ENCODE measurements at regions not wholly inside any gene's neighbourhood (a gene's known extent, or its start where the extent isn't known, plus 50 kb on each side); places are given as distances from the start of the nearest gene placed in this dataset.

GRCh38 chr12:3962631-3963483 is 89.7 kb upstream of the PARP11 start:
- Histone ChIP-seq H3K4me1 (ENCODE audit: insufficient read depth, low read length) (peaks cover 40% of the 10 kb centered on the region), H2AFZ (ENCODE audit: low read length) (no peak overlapping the region), H3K36me3 (replicated peaks in 1 of 2; ENCODE audit: control insufficient read depth in 1 of 2, insufficient read depth in 2 of 2, low read length in 2 of 2) (no peaks in the 10 kb centered on the region), H3K4me3 (replicated peaks in 1 of 3; ENCODE audit: insufficient read depth in 1 of 3, low read depth in 2 of 3, low read length in 3 of 3) (no peak overlapping the region), H3K9me3 (ENCODE audit: low read length) (no peaks in the 10 kb centered on the region), H3K9ac (ENCODE audit: insufficient read depth, low read depth, low read length) (no peak overlapping the region), H3K4me2 (ENCODE audit: low read depth, low read length) (no peak overlapping the region), H3K27ac (ENCODE audit: extremely low read length, insufficient read depth, low read length) (no peak overlapping the region), H3K27me3 (ENCODE audit: control insufficient read depth in 1 of 2, insufficient read depth in 2 of 2, low read length in 2 of 2) (no peaks in the 10 kb centered on the region), H4K20me1 (ENCODE audit: insufficient read depth, low read length) (no peaks in the 10 kb centered on the region), H3K79me2 (ENCODE audit: insufficient read depth, low read length) (no peaks in the 10 kb centered on the region)
- no peak for TF ChIP-seq ATF2 (CRISPR knock-in tag; IDR thresholded peaks at IDR 0.05)
- TF ChIP-seq HDAC6 (IDR thresholded peaks at IDR 0.05; ENCODE audit: low read depth, low read length) = no peak
- no peak for TF ChIP-seq ZZZ3 (CRISPR knock-in tag; IDR thresholded peaks at IDR 0.05; ENCODE audit: borderline replicate concordance)
- no peak for TF ChIP-seq ZBTB7A (CRISPR knock-in tag; IDR thresholded peaks at IDR 0.05)
- no peak for TF ChIP-seq GFI1 (CRISPR knock-in tag; IDR thresholded peaks at IDR 0.05; ENCODE audit: borderline replicate concordance)
- TF ChIP-seq ZNF30 (CRISPR knock-in tag; IDR thresholded peaks at IDR 0.05) = no peak
- no peak for TF ChIP-seq ZFP82 (CRISPR knock-in tag; IDR thresholded peaks at IDR 0.05; ENCODE audit: borderline replicate concordance)
- TF ChIP-seq DR1 (CRISPR knock-in tag; IDR thresholded peaks at IDR 0.05) = no peak
- no peak for TF ChIP-seq TRAFD1 (CRISPR knock-in tag; IDR thresholded peaks at IDR 0.05; ENCODE audit: borderline replicate concordance)
- FAIRE-seq (no peak), ATAC-seq (peak; percentile 33; the same call in 2 of the 3 replicates), DNase-seq (ENCODE audit: low spot score) (no peak)
- in situ Hi-C loops (cut with HindIII; ENCODE audit: extremely low pct_ligation_motif_present, low pct_unique_long_range_greater_than_20kb) (loop anchor here (5.0 kb wide), 1 partner anchor 314 kb away; no protein-coding TSS in a partner anchor), intact Hi-C loops (cut with micrococcal nuclease; ENCODE audit: unreplicated experiment) (loop anchor here (5.0 kb wide), 2 partner anchors 34 to 76 kb away; no protein-coding TSS in a partner anchor)
- ChIA-PET CTCF (ENCODE audit: low intra/inter-chr PET ratio, low total read pairs) (no interaction called here), POLR2A (no interaction called here)
- BruUV-seq (replicated peaks) = no TSS peak
- WGBS (ENCODE audit: low lambda C conversion rate) = 62% methylated on average over 8 of the region's 8 CpGs
